Activated CD4-positive, alpha-beta T cell treated with anti-CD3 and anti-CD28 coated beads for 36 hours (primary cell): ENCODE measurements at regions not wholly inside any gene's neighbourhood (a gene's known extent, or its start where the extent isn't known, plus 50 kb on each side); places are given as distances from the start of the nearest gene placed in this dataset.

Source experiments
- ATAC-seq: fragments of 200-7000 bp; cut with Tn5 transposase; one replicate; pipeline ENCODE4 v1.10.0; 2021; ENCODE audit warnings: mild to moderate bottlenecking, moderate library complexity
- CTCF ChIA-PET: fragments of 350-600 bp; sonication (Branson Sonifier 250); formaldehyde crosslinking; loops from one replicate; lab custom pipeline; 2021; ENCODE audit warnings: antibody characterized with exemption; lab: Charles Lee
- POLR2A ChIA-PET: fragments of 350-600 bp; sonication (Branson Sonifier 250); formaldehyde crosslinking; loops from one replicate; lab custom pipeline; 2021; ENCODE audit warnings: antibody characterized with exemption, inconsistent platforms; lab: Charles Lee
- DNase-seq: peaks from one replicate; pipeline ENCODE4 v3.0.0-alpha.2; 2020
- H3K27ac Mint-ChIP-seq: one replicate; pipeline ENCODE4 v1.8.0; 2021; ENCODE audit warnings: mixed read lengths
- H3K27me3 Mint-ChIP-seq: one replicate; pipeline ENCODE4 v1.8.0; 2021; ENCODE audit warnings: mixed read lengths
- H3K36me3 Mint-ChIP-seq: one replicate; pipeline ENCODE4 v1.8.0; 2021; ENCODE audit warnings: low read depth, mixed read lengths
- H3K4me1 Mint-ChIP-seq: one replicate; pipeline ENCODE4 v1.8.0; 2021; ENCODE audit warnings: mixed read lengths
- H3K4me3 Mint-ChIP-seq: one replicate; pipeline ENCODE4 v1.8.0; 2021; ENCODE audit warnings: mild to moderate bottlenecking, moderate library complexity, mixed read lengths
- H3K9me3 Mint-ChIP-seq: one replicate; pipeline ENCODE4 v1.8.0; 2021; ENCODE audit warnings: low read depth, mixed read lengths
- intact Hi-C, 2 experiments: fragments of 100-400 bp; cut with DNase I in 1 of 2; cut with micrococcal nuclease in 1 of 2; formaldehyde crosslinking; loops; one replicate each; pipeline versions ENCODE4 v1.14.2 to v1.15.1; 2022 to 2024; cut with DNase I, micrococcal nuclease

DNA sequence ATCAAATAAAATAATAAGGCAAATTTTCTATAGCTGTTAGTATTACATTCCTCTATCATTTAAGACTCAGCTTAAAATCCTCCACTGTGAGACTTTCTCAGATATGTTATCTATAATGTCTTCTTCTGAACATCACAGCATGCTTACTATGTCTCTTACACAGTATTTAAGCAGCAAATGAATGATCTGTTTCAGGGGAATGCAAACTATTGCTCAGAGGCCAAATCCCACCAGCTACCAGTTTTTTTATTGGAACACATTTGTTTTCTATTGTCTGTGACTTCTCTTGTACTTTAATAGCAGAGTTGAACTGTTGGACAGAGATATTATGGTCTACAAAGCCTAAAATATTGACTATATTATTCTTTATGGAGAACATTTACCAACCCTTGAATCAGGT is 59.6 kb downstream of the C3orf38 start:
- H3K36me3 Mint-ChIP-seq: no peaks in the 10 kb centered on the region
- DNase-seq (no peak), ATAC-seq (no peak)
- intact Hi-C loops: no loop called here
- no peaks in the 10 kb centered on the region for H3K9me3 Mint-ChIP-seq
- POLR2A ChIA-PET: no interaction called here
- CTCF ChIA-PET: interaction anchor here (1.7 kb wide), 1 partner anchor 10 kb away, joined by 4 read pairs; no protein-coding TSS in a partner anchor
- no peak overlapping the region for H3K27ac Mint-ChIP-seq
- H3K27me3 Mint-ChIP-seq: peaks cover 2% of the 10 kb centered on the region
- no peak overlapping the region for H3K4me3 Mint-ChIP-seq
- no peaks in the 10 kb centered on the region for H3K4me1 Mint-ChIP-seq

DNA sequence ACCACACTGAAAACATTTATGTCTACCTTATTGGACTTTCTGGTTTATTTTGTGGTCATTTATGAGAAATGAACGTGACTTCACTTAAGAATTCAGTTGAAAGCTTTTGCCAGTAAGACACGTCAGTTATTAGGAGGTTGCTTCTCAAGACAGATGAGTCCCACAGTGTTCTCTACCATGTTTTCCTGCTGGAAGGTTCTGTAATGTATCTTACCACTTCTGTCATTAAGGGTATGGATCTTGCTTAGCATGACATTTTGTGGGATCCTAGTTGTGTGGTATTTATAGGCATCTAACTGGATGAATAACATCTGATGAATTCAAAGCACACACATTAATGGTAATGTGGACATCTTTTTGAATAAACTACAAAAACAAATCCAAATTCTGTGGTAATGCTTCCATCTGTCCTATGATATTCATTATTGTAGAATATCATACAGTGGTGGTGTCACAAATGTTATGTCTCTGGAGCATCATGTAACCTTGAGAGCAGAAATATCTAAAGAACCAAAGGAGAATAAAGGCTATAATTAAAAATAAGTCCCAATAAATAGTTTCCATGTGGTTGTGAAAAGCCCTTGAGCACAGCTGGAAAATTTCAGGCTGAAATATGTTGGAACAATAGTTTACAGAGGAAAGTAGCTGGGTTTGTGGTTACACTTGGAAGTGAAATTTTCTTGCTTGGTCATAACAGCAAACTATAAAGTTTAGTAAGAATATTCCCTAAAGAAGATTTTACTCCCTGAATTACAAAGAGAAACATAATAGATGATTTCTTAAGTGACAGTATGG is 61.5 kb downstream of the C3orf38 start:
- H3K36me3 Mint-ChIP-seq: no peaks in the 10 kb centered on the region
- ChIA-PET CTCF (interaction anchor here (0.7 kb wide), 1 partner anchor 29 kb away, joined by 3 read pairs; no protein-coding TSS in a partner anchor), POLR2A (no interaction called here)
- no peaks in the 10 kb centered on the region for H3K9me3 Mint-ChIP-seq
- H3K27ac Mint-ChIP-seq: no peak overlapping the region
- H3K4me1 Mint-ChIP-seq: no peaks in the 10 kb centered on the region
- DNase-seq (no peak), ATAC-seq (no peak)
- H3K27me3 Mint-ChIP-seq: peaks cover 2% of the 10 kb centered on the region
- intact Hi-C loops: loop anchor here in 1 of 2 experiments (10.0 kb wide), 1 partner anchor 244 kb away; no protein-coding TSS in a partner anchor
- H3K4me3 Mint-ChIP-seq: no peak overlapping the region

DNA sequence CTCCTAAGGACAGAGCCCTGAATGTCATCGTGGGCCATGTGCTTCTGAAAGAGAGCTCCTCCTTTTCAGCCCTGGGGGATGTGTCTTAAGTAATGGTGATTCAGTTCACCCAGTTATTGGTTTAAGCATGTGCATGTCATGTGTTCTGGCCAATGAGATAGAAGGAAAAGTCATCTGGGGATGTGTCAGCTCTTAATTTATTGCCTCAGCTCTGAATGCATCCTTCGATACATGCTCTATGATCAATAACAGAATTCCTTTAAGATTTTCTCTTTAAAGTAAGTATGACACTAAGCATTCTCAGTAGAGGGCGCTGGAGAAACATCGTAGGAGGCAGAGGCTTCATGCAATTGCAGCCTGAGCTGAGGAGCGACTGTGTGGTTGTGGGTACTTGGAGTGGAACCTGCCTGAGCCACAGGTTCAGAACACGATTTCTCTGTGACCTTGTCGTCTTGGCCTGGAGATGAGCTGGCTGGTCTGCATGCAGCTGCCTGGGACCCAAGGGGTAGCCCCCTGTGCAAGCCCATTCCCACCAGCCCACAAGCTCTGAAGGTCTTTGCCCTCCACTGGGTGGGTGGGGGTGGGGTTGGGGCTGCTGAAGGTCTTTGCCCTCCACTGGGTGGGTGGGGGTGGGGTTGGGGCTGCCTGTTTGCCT is 69.5 kb downstream of the C3orf38 start:
- H3K4me1 Mint-ChIP-seq: no peaks in the 10 kb centered on the region
- H3K27ac Mint-ChIP-seq: no peak overlapping the region
- H3K4me3 Mint-ChIP-seq: no peak overlapping the region
- POLR2A ChIA-PET: no interaction called here
- H3K9me3 Mint-ChIP-seq: no peaks in the 10 kb centered on the region
- no peaks in the 10 kb centered on the region for H3K36me3 Mint-ChIP-seq
- intact Hi-C loops: loop anchor here in 1 of 2 experiments (1.0 to 10.0 kb wide), 4 partner anchors 236 to 1958 kb away; no protein-coding TSS in a partner anchor
- DNase-seq (peak; percentile 56), ATAC-seq (peak; percentile 82)
- H3K27me3 Mint-ChIP-seq: no peaks in the 10 kb centered on the region
- CTCF ChIA-PET: interaction anchor here (0.6 to 1.2 kb wide), 5 partner anchors 10 to 769 kb away, joined by 3 to 5 read pairs (median 4); no protein-coding TSS in a partner anchor

DNA sequence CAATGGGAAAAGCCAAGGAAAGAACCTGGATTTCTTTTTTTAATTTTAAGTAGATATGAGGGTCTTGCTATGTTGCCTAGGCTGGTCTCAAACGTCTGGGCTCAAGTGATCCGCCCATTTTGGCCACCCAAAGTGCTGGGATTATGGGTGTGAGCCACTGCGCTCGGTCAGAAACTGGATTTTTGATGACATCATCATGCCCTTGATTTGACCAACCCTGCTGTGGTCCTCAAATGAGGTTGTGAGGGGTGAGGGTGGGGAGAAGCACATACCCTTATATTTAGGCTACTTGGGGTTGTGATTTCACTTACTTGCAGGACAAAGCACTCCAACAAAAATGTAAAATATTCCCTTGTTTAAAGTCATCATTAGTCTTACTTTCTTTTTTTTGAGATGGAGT is 70.4 kb downstream of the C3orf38 start:
- Mint-ChIP-seq H3K4me1 (no peaks in the 10 kb centered on the region), H3K4me3 (no peak overlapping the region), H3K36me3 (no peaks in the 10 kb centered on the region), H3K27ac (no peak overlapping the region), H3K27me3 (no peaks in the 10 kb centered on the region), H3K9me3 (no peaks in the 10 kb centered on the region)
- DNase-seq (no peak), ATAC-seq (no peak)
- intact Hi-C loops: no loop called here
- ChIA-PET CTCF (interaction anchor here (0.6 to 1.2 kb wide), 2 partner anchors 11 to 16 kb away, joined by 3 to 4 read pairs; no protein-coding TSS in a partner anchor), POLR2A (no interaction called here)

DNA sequence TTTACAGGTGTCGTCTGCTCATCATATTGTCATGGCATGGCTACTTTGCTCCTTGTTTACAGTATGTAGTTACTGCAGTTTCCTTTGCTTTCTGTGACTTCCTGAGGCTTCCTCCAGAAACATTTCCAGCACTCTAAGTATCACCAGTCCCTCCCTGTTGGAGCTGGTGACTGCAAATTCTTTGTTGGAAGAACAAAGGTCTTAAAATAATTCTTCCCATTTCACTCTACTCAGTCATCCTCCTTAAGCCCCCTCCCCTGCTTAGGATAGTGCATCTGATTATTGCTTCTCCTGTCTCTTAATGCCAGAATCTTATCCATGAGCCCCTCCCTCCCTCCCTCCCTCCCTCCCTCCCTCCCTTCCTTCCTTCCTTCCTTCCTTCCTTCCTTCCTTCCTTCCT is 72.0 kb downstream of the C3orf38 start:
- Mint-ChIP-seq H3K4me1 (no peaks in the 10 kb centered on the region), H3K4me3 (no peak overlapping the region), H3K9me3 (no peaks in the 10 kb centered on the region), H3K27ac (no peak overlapping the region), H3K27me3 (peaks cover 3% of the 10 kb centered on the region), H3K36me3 (no peaks in the 10 kb centered on the region)
- no peak for ATAC-seq
- CTCF ChIA-PET: no interaction called here
- POLR2A ChIA-PET: no interaction called here
- intact Hi-C loops: no loop called here
- DNase-seq: no peak

DNA sequence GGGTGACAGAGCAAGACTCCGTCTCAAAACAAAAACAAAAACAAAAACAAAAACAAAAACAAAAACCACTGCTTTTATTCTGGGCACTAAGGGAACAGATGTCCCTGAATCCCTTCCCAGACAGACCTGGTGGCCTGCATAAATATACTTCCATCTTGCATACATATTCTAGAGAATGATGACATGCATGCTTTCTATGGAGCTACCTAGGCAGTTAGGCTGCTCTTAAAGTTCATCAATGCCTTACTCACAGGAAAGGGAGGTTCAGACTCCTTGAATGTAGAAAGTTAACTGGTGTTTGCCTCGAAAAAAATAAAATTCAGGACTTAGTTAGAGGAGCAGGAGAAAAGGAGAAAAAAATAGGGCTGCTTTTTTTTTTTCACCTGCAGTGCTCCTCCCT is 72.6 kb downstream of the C3orf38 start:
- no peak for DNase-seq
- ChIA-PET POLR2A (no interaction called here), CTCF (no interaction called here)
- peaks cover 3% of the 10 kb centered on the region for H3K27me3 Mint-ChIP-seq
- H3K9me3 Mint-ChIP-seq: no peaks in the 10 kb centered on the region
- no peak overlapping the region for H3K4me3 Mint-ChIP-seq
- intact Hi-C loops: no loop called here
- no peaks in the 10 kb centered on the region for H3K36me3 Mint-ChIP-seq
- no peak overlapping the region for H3K27ac Mint-ChIP-seq
- no peak for ATAC-seq
- H3K4me1 Mint-ChIP-seq: no peaks in the 10 kb centered on the region

DNA sequence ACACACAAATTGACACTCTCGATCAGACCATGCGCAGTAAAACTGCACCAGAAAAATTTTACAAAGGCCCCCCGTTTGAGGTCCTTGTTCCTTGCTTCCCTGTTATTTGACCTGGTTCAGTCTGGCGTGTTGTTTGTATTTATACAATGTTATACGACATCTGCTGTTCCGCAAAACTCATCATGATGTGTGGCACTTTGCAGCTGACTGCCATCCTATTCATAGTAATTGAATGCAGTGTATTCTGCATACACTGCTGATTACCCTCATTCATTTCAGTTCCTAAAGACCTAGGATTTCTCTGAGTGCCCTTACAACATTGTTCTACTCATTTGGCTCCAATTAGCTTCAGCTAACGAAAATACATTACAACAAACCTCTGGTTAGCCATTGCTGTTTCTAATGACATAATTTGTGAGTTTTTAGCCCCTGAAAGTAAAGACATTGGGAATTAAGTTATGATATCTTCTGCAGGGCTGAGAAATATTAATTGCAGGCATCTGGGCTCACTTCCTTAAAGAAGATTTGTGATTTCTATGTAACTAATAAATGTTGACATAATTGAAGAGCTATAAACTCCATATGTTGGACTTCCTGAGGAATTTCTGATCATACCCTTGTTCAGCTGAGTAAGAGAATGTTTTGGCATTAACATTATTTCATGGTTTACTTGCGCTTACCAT is 75.7 kb downstream of the C3orf38 start:
- peaks cover 3% of the 10 kb centered on the region for H3K27me3 Mint-ChIP-seq
- H3K4me1 Mint-ChIP-seq: no peaks in the 10 kb centered on the region
- H3K9me3 Mint-ChIP-seq: no peaks in the 10 kb centered on the region
- CTCF ChIA-PET: no interaction called here
- ATAC-seq: no peak
- POLR2A ChIA-PET: no interaction called here
- H3K4me3 Mint-ChIP-seq: no peak overlapping the region
- intact Hi-C loops: no loop called here
- no peak overlapping the region for H3K27ac Mint-ChIP-seq
- DNase-seq: no peak
- H3K36me3 Mint-ChIP-seq: no peaks in the 10 kb centered on the region

DNA sequence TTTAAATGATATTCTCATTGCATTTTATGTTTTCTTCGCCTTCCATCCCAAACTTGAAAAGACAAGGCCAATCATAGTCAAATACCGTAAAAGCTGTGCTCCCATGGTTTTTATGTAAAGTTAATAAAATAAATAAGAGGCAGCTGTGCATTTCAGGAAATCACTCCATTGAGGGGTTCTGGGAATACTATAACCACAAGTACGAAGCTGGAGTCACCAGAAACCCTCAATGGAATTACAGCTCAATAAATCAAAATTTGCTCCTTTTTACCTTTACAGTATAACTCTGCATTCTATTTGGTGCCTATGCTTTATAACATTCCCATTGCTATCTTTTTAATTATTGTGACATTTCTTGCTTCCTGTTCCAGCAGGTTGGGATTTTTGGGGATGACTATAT is 77.2 kb downstream of the C3orf38 start:
- intact Hi-C loops: no loop called here

DNA sequence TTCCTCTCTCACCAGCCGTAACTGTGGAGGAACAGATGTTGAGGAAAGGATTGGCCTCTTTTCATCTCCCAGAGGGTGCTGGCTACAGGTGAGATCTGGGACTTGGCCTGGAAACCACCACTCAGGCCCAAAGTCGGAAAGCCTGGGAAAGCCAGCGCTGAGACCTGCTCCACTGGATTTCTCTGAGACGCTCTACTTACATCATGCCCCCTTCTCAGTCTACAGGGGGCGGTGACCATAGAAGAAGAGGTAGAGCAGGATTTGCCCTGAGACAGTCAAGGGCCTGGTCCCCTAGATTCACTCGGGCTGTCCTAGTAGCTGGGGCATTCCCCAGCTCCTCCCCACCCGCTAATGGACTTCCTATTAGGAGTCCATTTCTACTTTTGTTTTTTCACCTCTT is 80.9 kb downstream of the C3orf38 start:
- intact Hi-C loops: no loop called here
- no peaks in the 10 kb centered on the region for H3K9me3 Mint-ChIP-seq
- H3K4me1 Mint-ChIP-seq: no peaks in the 10 kb centered on the region
- ChIA-PET POLR2A (no interaction called here), CTCF (interaction anchor here (1.3 kb wide), 1 partner anchor 10 kb away, joined by 4 read pairs; no protein-coding TSS in a partner anchor)
- DNase-seq: no peak
- no peaks in the 10 kb centered on the region for H3K27me3 Mint-ChIP-seq
- no peaks in the 10 kb centered on the region for H3K36me3 Mint-ChIP-seq
- ATAC-seq: no peak
- no peak overlapping the region for H3K4me3 Mint-ChIP-seq
- H3K27ac Mint-ChIP-seq: no peak overlapping the region

More for the DNA sequence above, 77.2 kb downstream of the C3orf38 start:
- ChIA-PET POLR2A (no interaction called here), CTCF (no interaction called here)
- no peak for DNase-seq
- ATAC-seq: no peak
- Mint-ChIP-seq H3K4me3 (no peak overlapping the region), H3K4me1 (no peaks in the 10 kb centered on the region), H3K27me3 (peaks cover 3% of the 10 kb centered on the region), H3K36me3 (no peaks in the 10 kb centered on the region), H3K27ac (no peak overlapping the region), H3K9me3 (no peaks in the 10 kb centered on the region)

DNA sequence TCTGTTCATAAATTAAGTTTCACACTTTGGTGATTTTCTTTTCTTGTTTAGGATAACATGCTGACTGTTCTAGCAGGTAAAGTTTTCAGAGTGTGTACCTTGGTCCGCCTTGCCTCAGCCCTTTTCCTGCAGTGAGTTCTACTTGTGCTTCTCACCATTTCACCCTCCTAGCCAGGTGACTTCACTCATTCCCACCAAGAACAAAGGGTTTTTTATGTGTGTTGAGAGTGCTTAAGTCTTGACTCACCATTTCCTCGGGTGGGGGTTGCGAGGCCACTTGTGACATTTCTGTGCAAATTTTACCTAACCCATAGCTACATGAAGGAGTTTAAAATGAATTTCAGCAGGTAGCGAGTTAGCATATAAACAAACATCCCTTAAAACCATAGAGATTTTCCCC is 81.4 kb downstream of the C3orf38 start:
- ChIA-PET CTCF (interaction anchor here (0.6 to 1.3 kb wide), 2 partner anchors 9 to 12 kb away, joined by 4 to 5 read pairs; no protein-coding TSS in a partner anchor), POLR2A (no interaction called here)
- Mint-ChIP-seq H3K27ac (no peak overlapping the region), H3K36me3 (no peaks in the 10 kb centered on the region), H3K4me3 (no peak overlapping the region), H3K9me3 (no peaks in the 10 kb centered on the region), H3K4me1 (no peaks in the 10 kb centered on the region), H3K27me3 (no peaks in the 10 kb centered on the region)
- intact Hi-C loops: no loop called here
- DNase-seq: no peak
- no peak for ATAC-seq

DNA sequence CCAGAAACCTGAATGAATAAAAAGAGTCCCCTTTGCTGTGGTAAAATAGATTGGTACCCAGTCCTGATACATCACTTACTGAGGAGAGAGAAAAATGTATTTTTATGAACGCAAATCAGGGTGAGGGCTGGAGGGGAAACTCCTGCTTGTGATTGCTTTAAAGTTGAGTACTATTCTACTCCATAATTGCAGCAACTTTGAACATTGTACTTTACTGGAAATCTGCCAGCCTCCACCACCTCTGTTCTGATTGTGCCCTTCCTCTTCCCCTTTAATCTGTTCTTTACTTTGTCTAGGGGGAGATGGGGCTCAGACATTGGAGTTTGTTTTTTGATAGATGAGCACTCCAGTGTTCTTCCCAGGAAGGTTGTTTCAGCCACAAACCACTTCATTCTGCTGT is 81.9 kb downstream of the C3orf38 start:
- no peaks in the 10 kb centered on the region for H3K4me1 Mint-ChIP-seq
- no peaks in the 10 kb centered on the region for H3K9me3 Mint-ChIP-seq
- DNase-seq (no peak), ATAC-seq (no peak)
- intact Hi-C loops: no loop called here
- ChIA-PET CTCF (interaction anchor here (0.6 kb wide), 1 partner anchor 12 kb away, joined by 5 read pairs; no protein-coding TSS in a partner anchor), POLR2A (no interaction called here)
- H3K36me3 Mint-ChIP-seq: no peaks in the 10 kb centered on the region
- no peak overlapping the region for H3K27ac Mint-ChIP-seq
- H3K4me3 Mint-ChIP-seq: no peak overlapping the region
- no peaks in the 10 kb centered on the region for H3K27me3 Mint-ChIP-seq
